B cell (primary cell): ENCODE measurements at regions not wholly inside any gene's neighbourhood (a gene's known extent, or its start where the extent isn't known, plus 50 kb on each side); places are given as distances from the start of the nearest gene placed in this dataset.
"Not testable (repeated sequence)": the region's sequence is repeated elsewhere in the genome, so short reads cannot be mapped to it uniquely, and the experiment has no call there.

Experiments used
- ATAC-seq: fragments of 200-7000 bp; cut with Tn5 transposase; one replicate; pipeline ENCODE4 v1.10.0; 2021; ENCODE audit warnings: low read depth, mild to moderate bottlenecking, moderate number of reproducible peaks, moderate library complexity
- CTCF ChIA-PET: fragments of 350-600 bp; sonication (Branson Sonifier 250); formaldehyde crosslinking; loops from one replicate; lab custom pipeline; 2021; ENCODE audit warnings: antibody characterized with exemption, inconsistent platforms; lab: Charles Lee
- POLR2A ChIA-PET: fragments of 350-600 bp; sonication (Branson Sonifier 250); formaldehyde crosslinking; loops from one replicate; lab custom pipeline; 2021; ENCODE audit warnings: antibody characterized with exemption; lab: Charles Lee
- DNase-seq: peaks from one replicate; pipeline ENCODE4 v3.0.0; 2013
- H2AFZ ChIP-seq: 2 replicates; pipeline ENCODE4 v1.6.1; 2012; ENCODE audit warnings: mild to moderate bottlenecking, low read depth, low read length; ENCODE audit not compliant: insufficient read depth, poor library complexity, severe bottlenecking
- H3K27ac ChIP-seq, 2 donors: 1 replicate in 1 of 2; 2 replicates in 1 of 2; pipeline ENCODE4 v1.5.1; 2012 to 2013; ENCODE audit warnings: low read length in 2 of 2, mild to moderate bottlenecking in 2 of 2, moderate library complexity in 1 of 2
- H3K27me3 ChIP-seq, 4 experiments: fragments of 200-600 bp in 1 of 4; sonication (generic) in 1 of 4; replicated peaks in 1 of 4; 1 replicate in 2 of 4; 2 replicates in 2 of 4; pipeline versions ENCODE4 v1.6.1 to v1.7.0; 2013 to 2016; ENCODE audit warnings: low read length in 3 of 4, mild to moderate bottlenecking in 2 of 4, mixed read lengths in 1 of 4, moderate library complexity in 1 of 4; ENCODE audit not compliant: insufficient read depth in 4 of 4, control insufficient read depth in 3 of 4; ENCODE audit errors: control extremely low read depth in 1 of 4
- H3K36me3 ChIP-seq, 2 experiments: replicated peaks in 1 of 2; 1 replicate in 1 of 2; 2 replicates in 1 of 2; pipeline versions ENCODE4 v1.6.1 to v1.7.1; 2013; ENCODE audit warnings: low read length in 1 of 2; ENCODE audit not compliant: insufficient read depth in 2 of 2, control insufficient read depth in 1 of 2; ENCODE audit errors: control extremely low read depth in 1 of 2, extremely low read depth in 1 of 2
- H3K4me1 ChIP-seq, 2 donors: fragments of 200-600 bp in 1 of 2; sonication (generic) in 1 of 2; 1 replicate in 1 of 2; 2 replicates in 1 of 2; pipeline versions ENCODE4 v1.5.1 to v1.6.1; 2013 to 2017; ENCODE audit warnings: low read length in 2 of 2; ENCODE audit not compliant: control insufficient read depth in 2 of 2, insufficient read depth in 2 of 2
- H3K4me2 ChIP-seq: replicated peaks from 2 replicates; pipeline ENCODE3; 2012; ENCODE audit warnings: mild to moderate bottlenecking, low read depth, low read length; ENCODE audit not compliant: poor library complexity, severe bottlenecking
- H3K4me3 ChIP-seq, 5 experiments: fragments of 200-600 bp in 1 of 5; sonication (generic) in 1 of 5; 1 replicate in 3 of 5; 2 replicates in 2 of 5; pipeline versions ENCODE4 v1.5.1 to v1.7.0; 2011 to 2016; ENCODE audit warnings: low read length in 4 of 5, mild to moderate bottlenecking in 4 of 5, low read depth in 2 of 5, control low read depth in 1 of 5, moderate library complexity in 1 of 5; ENCODE audit not compliant: insufficient read depth in 1 of 5; ENCODE audit errors: control extremely low read depth in 1 of 5, extremely low read depth in 1 of 5
- H3K79me2 ChIP-seq: fragments of 200-600 bp; sonication (generic); one replicate; pipeline ENCODE4 v1.6.0; 2016; ENCODE audit warnings: low read length; ENCODE audit not compliant: control insufficient read depth, insufficient read depth
- H3K9ac ChIP-seq: fragments of 200-600 bp; sonication (generic); 2 replicates; pipeline ENCODE4 v1.6.1; 2017; ENCODE audit warnings: mild to moderate bottlenecking, low read length, moderate library complexity
- H3K9me3 ChIP-seq, 3 donors: one replicate each; pipeline versions ENCODE4 v1.6.1 to v1.7.1; 2013; ENCODE audit warnings: low read length in 2 of 3; ENCODE audit not compliant: control insufficient read depth in 2 of 3, insufficient read depth in 1 of 3; ENCODE audit errors: control extremely low read depth in 1 of 3
- H4K20me1 ChIP-seq: 2 replicates; pipeline ENCODE4 v1.6.0; 2012; ENCODE audit warnings: mild to moderate bottlenecking, low read length; ENCODE audit not compliant: insufficient read depth, control insufficient read depth, poor library complexity, severe bottlenecking
- H3K27ac Mint-ChIP-seq: one replicate; pipeline ENCODE4 v1.8.0; 2021; ENCODE audit warnings: mixed read lengths
- H3K27me3 Mint-ChIP-seq: one replicate; pipeline ENCODE4 v1.8.0; 2021; ENCODE audit warnings: mixed read lengths
- H3K4me1 Mint-ChIP-seq: one replicate; pipeline ENCODE4 v1.8.0; 2021; ENCODE audit warnings: mixed read lengths
- H3K4me3 Mint-ChIP-seq: one replicate; pipeline ENCODE4 v1.8.0; 2021; ENCODE audit warnings: mixed read lengths
- H3K9me3 Mint-ChIP-seq: one replicate; pipeline ENCODE4 v1.8.0; 2022; ENCODE audit warnings: mixed read lengths; ENCODE audit not compliant: insufficient read depth
- CTCF ChIP-seq: fragments of 200-600 bp; IDR thresholded peaks from one replicate; pipeline ENCODE4 v1.8.0; 2022; ENCODE audit warnings: antibody characterized with exemption, mild to moderate bottlenecking
- EZH2 ChIP-seq: IDR thresholded peaks from 2 replicates; pipeline ENCODE4 v1.6.1; 2012; ENCODE audit warnings: borderline replicate concordance, low read depth, mild to moderate bottlenecking, moderate library complexity, low read length; ENCODE audit not compliant: insufficient read depth, poor library complexity, severe bottlenecking
- WGBS: methylation state at CpG from one replicate; pipeline ENCODE4 v1.1.5; 2013; ENCODE audit warnings: missing lambda C conversion rate; ENCODE audit not compliant: insufficient coverage; 5-methylcytosine and 5-hydroxymethylcytosine counted together
- intact Hi-C: fragments of 100-400 bp; cut with micrococcal nuclease; formaldehyde crosslinking; loops from one replicate; pipeline ENCODE4 v1.10.0; 2022

GRCh38 chr20:29452186-29452585 is 1805.3 kb upstream of the DEFB115 start:
- DNase-seq (no peak), ATAC-seq (no peak)
- Histone ChIP-seq H3K4me1 (no peaks in the 10 kb centered on the region), H3K4me2 (no peak overlapping the region), H3K9ac (no peak overlapping the region), H3K27me3 (no peaks in the 10 kb centered on the region), H4K20me1 (no peaks in the 10 kb centered on the region), H3K9me3 (peaks cover 0 to 16% (median 1%) of the 10 kb centered on the region in 3 donors), H3K27ac (no peak overlapping the region), H2AFZ (no peak overlapping the region), H3K79me2 (no peaks in the 10 kb centered on the region), H3K4me3 (no peak overlapping the region), H3K36me3 (no peaks in the 10 kb centered on the region)
- Mint-ChIP-seq H3K4me1 (no peaks in the 10 kb centered on the region), H3K27ac (no peak overlapping the region), H3K9me3 (peaks cover 3% of the 10 kb centered on the region), H3K27me3 (no peaks in the 10 kb centered on the region), H3K4me3 (no peak overlapping the region)
- WGBS, result 75% methylated on average over 5 of the region's 8 CpGs
- intact Hi-C loops, result no loop called here
- TF ChIP-seq CTCF (no peak), EZH2 (no peak)
- ChIA-PET POLR2A (no interaction called here), CTCF (no interaction called here)

- 80% methylated on average over 6 of the region's 7 CpGs for WGBS
- H3K4me1 Mint-ChIP-seq, H3K9me3 ChIP-seq, H3K9me3 Mint-ChIP-seq, POLR2A ChIA-PET, H3K9ac ChIP-seq, H3K27ac ChIP-seq, H2AFZ ChIP-seq, H3K4me2 ChIP-seq, H3K27me3 ChIP-seq, H3K36me3 ChIP-seq, intact Hi-C loops, H3K4me3 ChIP-seq, CTCF ChIA-PET, H3K4me1 ChIP-seq, H3K4me3 Mint-ChIP-seq, H3K27me3 Mint-ChIP-seq, ATAC-seq, DNase-seq, H3K27ac Mint-ChIP-seq, H4K20me1 ChIP-seq, H3K79me2 ChIP-seq: not testable (repeated sequence)
Observed at GRCh38 chr20:29456987-29457693, 1800.3 kb upstream of the DEFB115 start.
